GM21390 (cell line): ENCODE measurements at regions not wholly inside any gene's neighbourhood (a gene's known extent, or its start where the extent isn't known, plus 50 kb on each side); places are given as distances from the start of the nearest gene placed in this dataset.
A peak's percentile ranks its signal among the peaks of the same experiment; 100 is the strongest.

ENCODE experiments used
- ATAC-seq: cut with Tn5 transposase; IDR thresholded peaks from one replicate; pipeline ENCODE4 v1.9.1; 2021; ENCODE audit not compliant: unreplicated experiment

GRCh38 chr9:16025627-16026026 lies 472.8 kb downstream of the CCDC171 start:
- ATAC-seq: no peak

DNA sequence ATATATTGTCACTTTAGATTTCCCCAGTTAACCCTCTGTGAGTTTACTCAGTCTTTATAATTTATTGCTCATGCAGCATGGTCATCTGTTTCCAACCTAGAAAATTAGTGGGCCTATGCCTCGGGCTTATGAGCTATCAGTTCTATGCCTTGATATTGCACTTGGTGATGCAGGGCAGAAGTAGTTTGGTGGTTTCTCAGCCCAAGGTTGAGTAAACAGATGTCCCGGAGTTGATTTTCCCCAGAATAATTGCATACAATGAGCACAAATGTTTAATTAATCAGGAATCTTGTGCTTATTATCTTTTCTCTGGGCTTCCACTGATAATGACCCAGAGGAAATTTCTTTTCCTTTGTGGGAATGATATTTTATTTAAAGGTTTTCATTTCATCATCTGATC lies 474.0 kb downstream of the CCDC171 start:
- no peak for ATAC-seq

DNA sequence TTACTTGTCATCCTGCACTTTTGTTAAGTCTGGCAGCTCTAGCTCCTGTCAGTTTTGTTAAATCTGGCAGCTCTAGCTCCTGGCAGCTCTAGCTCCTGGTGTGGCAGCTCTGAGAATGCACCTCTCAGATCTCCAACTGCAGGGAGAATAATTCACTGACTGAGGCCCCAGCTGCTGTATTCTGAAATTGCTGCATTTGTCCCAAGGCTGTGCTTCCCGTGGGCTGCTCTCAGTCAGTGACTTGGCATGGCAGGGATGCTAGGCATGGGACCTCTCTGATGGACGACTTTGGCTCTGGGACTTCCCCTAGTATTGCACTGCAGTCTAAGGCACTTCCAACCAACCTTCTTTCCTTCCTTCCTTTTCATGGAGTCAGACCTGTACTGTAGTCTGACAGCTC lies 475.7 kb downstream of the CCDC171 start:
- ATAC-seq: no peak

- no peak for ATAC-seq
These were observed 476.3 kb downstream of the CCDC171 start for GRCh38 chr9:16029046-16029615.

DNA sequence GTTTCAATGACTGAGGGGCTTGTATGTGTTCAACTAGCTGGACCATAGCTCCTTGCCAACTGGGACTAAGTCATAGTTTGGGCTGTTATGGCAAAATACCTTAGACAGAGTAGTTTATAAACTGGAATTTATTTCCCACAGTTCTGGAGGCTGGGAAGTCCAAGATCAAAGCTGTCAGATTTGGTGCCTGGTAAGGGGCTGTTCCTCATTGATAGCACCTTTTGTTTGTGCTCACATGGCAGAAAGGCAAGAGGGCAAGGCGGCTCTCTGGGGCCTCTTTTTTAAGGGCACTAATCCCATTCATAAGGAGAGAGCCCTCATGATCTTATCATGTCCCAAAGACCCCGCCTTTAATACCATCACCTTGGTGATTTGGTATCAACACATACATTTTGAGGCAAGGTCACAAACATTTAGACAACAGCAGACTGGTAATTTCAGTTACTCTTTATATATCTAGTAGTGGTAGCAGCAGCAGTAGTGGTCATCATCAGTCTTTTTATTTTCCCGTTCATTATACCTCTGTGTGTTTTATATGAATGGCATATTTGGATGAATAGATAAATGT lies 477.0 kb downstream of the CCDC171 start:
- no peak for ATAC-seq

- peak; percentile 87 for ATAC-seq
These were observed 477.8 kb downstream of the CCDC171 start for GRCh38 chr9:16030528-16031185.

GRCh38 chr9:16031486-16031885 lies 478.6 kb downstream of the CCDC171 start:
- ATAC-seq: no peak

DNA sequence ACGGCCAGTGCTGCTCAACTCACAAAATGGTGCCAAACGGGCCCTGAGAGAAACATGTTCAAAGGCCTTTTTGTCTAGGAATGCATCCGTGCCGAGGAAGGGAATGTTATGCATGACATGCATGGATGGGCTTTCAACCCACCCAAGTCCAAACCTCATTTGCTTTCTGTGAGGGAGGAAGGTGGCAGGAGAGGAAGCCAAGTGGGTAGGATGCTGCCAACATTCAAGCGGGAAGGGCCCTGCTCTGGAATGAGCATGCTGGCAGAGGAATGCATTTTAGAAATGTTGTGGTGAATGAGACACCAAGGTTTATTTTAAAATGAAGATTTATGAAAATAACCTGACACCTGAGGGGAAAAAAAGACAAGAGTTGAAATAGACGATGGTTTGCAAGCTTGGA lies 479.1 kb downstream of the CCDC171 start:
- no peak for ATAC-seq

DNA sequence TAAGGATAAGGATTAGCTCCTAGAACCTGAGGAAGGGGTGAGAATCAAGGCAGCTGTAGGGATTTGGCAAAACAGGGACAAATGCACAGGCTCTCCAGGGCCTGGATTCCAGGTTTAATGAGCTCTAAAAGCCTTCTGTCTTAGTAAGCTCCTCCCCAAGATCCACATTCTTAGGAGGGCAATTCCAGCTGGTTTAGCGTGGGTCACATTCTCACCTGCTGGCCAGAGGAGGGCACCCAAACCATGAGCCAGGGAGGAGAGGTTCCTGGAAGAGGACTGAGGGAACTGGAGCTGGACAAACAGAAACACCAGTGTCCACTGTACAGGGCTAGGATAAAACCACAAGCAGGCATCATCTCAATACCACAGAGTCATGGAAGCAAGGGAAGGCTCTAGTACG lies 480.0 kb downstream of the CCDC171 start:
- ATAC-seq: no peak

GRCh38 chr9:16033253-16033652 lies 480.4 kb downstream of the CCDC171 start:
- ATAC-seq: no peak

GRCh38 chr9:16033921-16034691 lies 481.3 kb downstream of the CCDC171 start:
- no peak for ATAC-seq

DNA sequence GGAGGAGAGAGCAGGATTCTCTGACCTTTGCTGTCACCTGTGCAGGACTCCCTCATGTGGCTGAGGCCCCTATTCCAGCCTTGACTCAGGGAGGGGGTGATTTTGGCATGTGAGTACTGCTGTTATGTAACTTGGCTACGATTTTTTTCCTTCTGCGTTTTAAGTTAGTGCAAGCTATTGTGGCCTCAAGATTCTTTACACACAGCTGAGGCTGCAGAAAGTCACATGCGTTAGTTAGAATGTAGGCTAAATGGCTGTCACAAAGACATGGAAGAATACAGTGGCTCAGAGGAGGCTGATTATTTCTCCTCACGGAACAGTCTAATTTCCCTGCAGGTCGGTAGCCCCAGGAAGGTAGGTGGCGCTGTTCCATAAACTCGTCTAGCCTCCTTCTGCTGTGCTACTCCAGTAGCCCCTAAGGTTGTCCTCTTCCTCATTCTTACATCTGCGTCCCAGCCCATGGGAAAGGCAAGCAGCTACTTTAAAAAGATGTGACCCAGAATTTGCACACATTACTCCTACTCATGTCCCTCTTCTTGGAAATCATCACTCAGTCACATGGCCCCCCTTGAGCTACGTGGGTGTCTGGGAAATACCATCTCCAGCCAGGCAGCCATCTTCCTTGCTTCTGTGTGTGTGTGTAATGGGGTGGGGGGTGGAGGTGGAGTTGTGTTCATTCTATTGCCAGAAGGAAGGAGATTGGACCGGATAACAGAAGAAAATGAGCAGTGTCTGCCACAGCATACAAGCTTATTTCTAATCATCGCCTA lies 486.6 kb downstream of the CCDC171 start:
- peak; percentile 53 for ATAC-seq

DNA sequence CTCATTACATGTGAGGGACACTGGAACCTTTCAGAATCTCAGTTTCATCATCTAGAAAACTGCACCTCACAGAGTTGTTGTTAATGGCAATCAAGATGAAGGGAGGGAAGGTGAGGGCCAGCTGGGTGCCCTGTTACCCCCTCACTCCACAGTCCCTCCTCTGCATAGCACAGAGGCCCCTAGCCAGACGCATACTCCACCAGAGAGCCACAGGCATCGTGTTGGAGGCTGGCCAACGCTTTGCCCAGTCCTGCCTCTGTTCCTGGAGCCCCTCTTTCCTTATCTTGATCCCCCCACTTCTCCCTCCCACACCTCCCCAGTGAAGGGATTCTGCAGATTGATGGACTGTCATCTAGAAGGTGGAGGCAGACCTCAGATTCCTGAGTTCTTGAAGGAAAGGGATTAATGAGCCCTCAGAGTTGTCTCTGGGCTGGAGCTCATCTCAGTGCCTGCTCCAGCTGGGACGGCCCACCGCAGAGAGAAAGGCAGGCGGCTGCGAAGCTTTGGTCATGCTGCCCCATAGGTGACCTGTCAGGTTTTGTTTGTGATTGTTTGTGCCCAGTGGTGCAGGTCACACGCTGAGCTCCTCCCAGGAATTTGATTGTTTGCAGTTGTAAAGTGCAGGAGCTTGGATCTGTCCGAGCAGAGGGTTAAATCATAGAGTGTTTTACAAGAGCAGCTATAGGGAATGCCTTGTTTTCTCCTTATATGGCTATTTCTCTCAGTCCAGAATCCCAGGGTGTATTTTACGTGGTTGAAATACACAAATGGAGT lies 487.3 kb downstream of the CCDC171 start:
- no peak for ATAC-seq

- no peak for ATAC-seq
These were observed 491.1 kb downstream of the CCDC171 start for GRCh38 chr9:16043756-16044578.

- ATAC-seq: no peak
These were observed 491.7 kb downstream of the CCDC171 start for GRCh38 chr9:16044579-16044881.

- no peak for ATAC-seq
These were observed 492.9 kb downstream of the CCDC171 start for GRCh38 chr9:16045651-16046280.

DNA sequence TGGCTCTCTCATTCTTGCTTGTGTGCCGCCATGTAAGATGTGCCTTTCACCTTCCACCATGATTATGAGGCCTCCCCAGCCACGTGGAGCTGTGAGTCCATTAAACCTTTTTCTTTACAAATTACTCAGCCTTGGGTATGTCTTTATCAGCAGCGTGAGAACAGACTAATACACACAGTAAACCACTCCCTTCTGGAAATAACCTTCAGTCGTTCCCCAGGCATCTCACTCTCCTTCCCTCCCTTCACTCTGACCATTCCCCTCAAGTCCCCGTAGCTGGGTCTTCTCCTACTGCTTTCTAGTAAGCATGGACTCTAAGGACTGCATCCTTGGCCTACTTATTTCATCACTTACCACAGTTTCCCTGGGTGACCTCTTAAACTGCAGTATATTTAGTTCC lies 493.9 kb downstream of the CCDC171 start:
- ATAC-seq: no peak

DNA sequence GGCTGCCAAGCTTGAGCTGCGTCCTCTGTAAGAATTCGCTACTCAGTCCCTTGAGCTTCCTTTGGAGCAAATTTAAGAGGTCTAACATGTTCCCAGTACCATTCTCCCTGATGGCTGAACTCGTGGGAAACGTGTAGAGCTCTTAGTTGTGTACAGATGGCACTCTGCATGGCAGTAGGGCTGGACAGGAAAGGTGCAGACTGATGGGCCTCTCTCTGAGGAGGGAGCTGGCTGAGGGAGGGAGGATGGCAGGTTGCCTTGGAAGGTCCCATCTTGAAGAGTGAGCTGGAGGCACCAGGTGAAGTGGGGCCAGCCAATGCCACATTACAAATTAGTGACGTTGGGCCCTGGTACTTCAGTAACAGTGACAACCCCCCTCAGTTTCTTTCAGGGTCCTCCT lies 495.3 kb downstream of the CCDC171 start:
- ATAC-seq: no peak

GRCh38 chr9:16052146-16052545 lies 499.3 kb downstream of the CCDC171 start:
- no peak for ATAC-seq
